Ishikawa (cell line): ENCODE measurements at regions not wholly inside any gene's neighbourhood (a gene's known extent, or its start where the extent isn't known, plus 50 kb on each side); places are given as distances from the start of the nearest gene placed in this dataset.

Experiments used
- CEBPB ChIP-seq: IDR thresholded peaks from 2 replicates; pipeline ENCODE4 v1.6.1; 2012
- CREB1 ChIP-seq: IDR thresholded peaks from 2 replicates; pipeline ENCODE4 v1.6.1; 2012; ENCODE audit warnings: low read depth
- EGR1 ChIP-seq: IDR thresholded peaks from 2 replicates; pipeline ENCODE4 v1.6.1; 2012
- EP300 ChIP-seq: IDR thresholded peaks from 2 replicates; pipeline ENCODE4 v1.6.1; 2012; ENCODE audit warnings: borderline replicate concordance
- FOXM1 ChIP-seq: IDR thresholded peaks from 2 replicates; pipeline ENCODE4 v1.6.1; 2012; ENCODE audit warnings: low read depth, borderline replicate concordance
- NFIC ChIP-seq: IDR thresholded peaks from 2 replicates; pipeline ENCODE4 v1.6.1; 2012
- RAD21 ChIP-seq: IDR thresholded peaks from 2 replicates; pipeline ENCODE4 v1.6.1; 2012; ENCODE audit warnings: low read depth
- TAF1 ChIP-seq: IDR thresholded peaks from 2 replicates; pipeline ENCODE4 v1.6.1; 2012; ENCODE audit warnings: low read depth, mild to moderate bottlenecking
- TCF12 ChIP-seq: IDR thresholded peaks from 2 replicates; pipeline ENCODE4 v1.6.1; 2012; ENCODE audit warnings: low read depth
- TEAD4 ChIP-seq: IDR thresholded peaks from 2 replicates; pipeline ENCODE4 v1.6.1; 2012
- YY1 ChIP-seq: IDR thresholded peaks from 2 replicates; pipeline ENCODE4 v1.6.1; 2012; ENCODE audit warnings: low read depth
- ZBTB7A ChIP-seq: IDR thresholded peaks from 2 replicates; pipeline ENCODE4 v1.6.1; 2012; ENCODE audit warnings: low read depth
- TF ChIP-seq, protein P1 (sequence below): IDR thresholded peaks from 2 replicates; pipeline ENCODE4 v1.6.1; 2012
- TF ChIP-seq, protein P2 (sequence below): IDR thresholded peaks from 2 replicates; pipeline ENCODE4 v1.6.1; 2012
- TF ChIP-seq, protein P3 (sequence below): IDR thresholded peaks from 2 replicates; pipeline ENCODE4 v1.6.1; 2012; ENCODE audit warnings: low read depth, mild to moderate bottlenecking

DNA sequence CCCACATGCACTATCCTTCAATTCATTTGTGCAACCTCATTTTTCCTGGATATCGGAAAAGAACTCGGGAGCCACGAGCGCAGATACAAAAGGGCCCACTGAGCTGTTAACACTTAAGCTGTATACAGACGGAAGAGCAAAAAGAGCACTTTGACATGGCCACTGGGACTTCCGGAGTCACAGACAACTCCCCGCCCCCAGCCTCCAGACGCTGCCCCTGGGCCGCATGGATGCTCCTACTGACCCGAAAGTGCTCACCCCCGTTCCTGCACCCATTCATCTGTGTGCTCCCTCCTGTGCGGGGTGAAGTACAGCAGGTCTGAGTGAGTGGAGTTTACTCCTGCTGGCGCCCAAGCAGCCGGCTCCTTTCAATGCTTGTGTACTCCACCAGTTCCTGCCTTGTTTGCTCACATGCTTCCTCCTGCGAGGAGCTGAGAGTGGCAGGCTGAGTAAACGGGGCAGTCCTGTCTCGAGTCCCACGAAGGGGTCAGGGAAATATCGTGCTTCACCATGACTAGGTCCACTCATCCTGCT lies 901.0 kb upstream of the CTNND2 start:
- TF ChIP-seq ZBTB7A (no peak), EP300 (no peak), NFIC (no peak), FOXM1 (no peak), TAF1 (no peak), CEBPB (no peak), EGR1 (no peak), TEAD4 (no peak), YY1 (no peak), TCF12 (no peak)
- TF ChIP-seq, protein P1, sequence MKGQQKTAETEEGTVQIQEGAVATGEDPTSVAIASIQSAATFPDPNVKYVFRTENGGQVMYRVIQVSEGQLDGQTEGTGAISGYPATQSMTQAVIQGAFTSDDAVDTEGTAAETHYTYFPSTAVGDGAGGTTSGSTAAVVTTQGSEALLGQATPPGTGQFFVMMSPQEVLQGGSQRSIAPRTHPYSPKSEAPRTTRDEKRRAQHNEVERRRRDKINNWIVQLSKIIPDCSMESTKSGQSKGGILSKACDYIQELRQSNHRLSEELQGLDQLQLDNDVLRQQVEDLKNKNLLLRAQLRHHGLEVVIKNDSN = no peak
- TF ChIP-seq, protein P2, sequence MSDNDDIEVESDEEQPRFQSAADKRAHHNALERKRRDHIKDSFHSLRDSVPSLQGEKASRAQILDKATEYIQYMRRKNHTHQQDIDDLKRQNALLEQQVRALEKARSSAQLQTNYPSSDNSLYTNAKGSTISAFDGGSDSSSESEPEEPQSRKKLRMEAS = no peak
- TF ChIP-seq, protein P3, sequence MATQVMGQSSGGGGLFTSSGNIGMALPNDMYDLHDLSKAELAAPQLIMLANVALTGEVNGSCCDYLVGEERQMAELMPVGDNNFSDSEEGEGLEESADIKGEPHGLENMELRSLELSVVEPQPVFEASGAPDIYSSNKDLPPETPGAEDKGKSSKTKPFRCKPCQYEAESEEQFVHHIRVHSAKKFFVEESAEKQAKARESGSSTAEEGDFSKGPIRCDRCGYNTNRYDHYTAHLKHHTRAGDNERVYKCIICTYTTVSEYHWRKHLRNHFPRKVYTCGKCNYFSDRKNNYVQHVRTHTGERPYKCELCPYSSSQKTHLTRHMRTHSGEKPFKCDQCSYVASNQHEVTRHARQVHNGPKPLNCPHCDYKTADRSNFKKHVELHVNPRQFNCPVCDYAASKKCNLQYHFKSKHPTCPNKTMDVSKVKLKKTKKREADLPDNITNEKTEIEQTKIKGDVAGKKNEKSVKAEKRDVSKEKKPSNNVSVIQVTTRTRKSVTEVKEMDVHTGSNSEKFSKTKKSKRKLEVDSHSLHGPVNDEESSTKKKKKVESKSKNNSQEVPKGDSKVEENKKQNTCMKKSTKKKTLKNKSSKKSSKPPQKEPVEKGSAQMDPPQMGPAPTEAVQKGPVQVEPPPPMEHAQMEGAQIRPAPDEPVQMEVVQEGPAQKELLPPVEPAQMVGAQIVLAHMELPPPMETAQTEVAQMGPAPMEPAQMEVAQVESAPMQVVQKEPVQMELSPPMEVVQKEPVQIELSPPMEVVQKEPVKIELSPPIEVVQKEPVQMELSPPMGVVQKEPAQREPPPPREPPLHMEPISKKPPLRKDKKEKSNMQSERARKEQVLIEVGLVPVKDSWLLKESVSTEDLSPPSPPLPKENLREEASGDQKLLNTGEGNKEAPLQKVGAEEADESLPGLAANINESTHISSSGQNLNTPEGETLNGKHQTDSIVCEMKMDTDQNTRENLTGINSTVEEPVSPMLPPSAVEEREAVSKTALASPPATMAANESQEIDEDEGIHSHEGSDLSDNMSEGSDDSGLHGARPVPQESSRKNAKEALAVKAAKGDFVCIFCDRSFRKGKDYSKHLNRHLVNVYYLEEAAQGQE = no peak

DNA sequence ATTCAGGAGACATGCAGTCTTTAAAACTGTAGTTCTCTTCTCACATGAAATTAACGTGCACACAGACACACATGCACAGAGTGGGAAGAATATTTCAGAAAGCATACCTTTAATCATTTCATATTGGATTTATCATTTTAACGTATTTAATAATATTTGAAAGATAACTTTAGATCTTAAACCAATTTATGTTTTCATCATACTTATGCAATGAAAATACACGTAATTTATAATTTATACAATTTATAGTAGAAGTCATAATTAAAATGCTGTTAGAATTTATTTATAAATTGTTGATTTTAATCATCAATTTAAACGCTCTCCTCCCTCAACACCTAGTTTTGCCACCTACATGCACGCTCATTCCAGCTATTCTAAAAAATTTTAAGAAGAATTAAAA lies 894.9 kb upstream of the CTNND2 start:
- TF ChIP-seq, protein P1 = no peak
- TF ChIP-seq FOXM1 (no peak), EP300 (no peak)

DNA sequence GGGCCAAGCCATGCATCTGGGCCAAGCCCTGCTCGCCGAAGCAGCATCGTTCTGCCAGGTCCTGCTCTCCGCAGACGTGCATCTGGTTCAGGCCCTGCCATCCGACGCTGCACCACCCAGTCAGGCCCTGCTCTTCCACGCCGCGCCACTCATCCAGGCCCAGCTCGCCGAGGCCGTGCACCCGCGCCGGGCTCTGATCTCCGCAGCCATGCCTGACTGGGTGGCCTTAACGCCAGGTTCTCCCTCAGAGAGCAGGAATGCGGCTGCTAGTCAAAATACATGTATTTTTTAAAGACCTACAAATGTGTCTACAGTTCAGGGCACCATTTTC lies 891.1 kb upstream of the CTNND2 start:
- TF ChIP-seq TAF1 (no peak), ZBTB7A (no peak), EP300 (no peak), CREB1 (no peak), EGR1 (no peak)
- TF ChIP-seq, protein P3 = no peak

DNA sequence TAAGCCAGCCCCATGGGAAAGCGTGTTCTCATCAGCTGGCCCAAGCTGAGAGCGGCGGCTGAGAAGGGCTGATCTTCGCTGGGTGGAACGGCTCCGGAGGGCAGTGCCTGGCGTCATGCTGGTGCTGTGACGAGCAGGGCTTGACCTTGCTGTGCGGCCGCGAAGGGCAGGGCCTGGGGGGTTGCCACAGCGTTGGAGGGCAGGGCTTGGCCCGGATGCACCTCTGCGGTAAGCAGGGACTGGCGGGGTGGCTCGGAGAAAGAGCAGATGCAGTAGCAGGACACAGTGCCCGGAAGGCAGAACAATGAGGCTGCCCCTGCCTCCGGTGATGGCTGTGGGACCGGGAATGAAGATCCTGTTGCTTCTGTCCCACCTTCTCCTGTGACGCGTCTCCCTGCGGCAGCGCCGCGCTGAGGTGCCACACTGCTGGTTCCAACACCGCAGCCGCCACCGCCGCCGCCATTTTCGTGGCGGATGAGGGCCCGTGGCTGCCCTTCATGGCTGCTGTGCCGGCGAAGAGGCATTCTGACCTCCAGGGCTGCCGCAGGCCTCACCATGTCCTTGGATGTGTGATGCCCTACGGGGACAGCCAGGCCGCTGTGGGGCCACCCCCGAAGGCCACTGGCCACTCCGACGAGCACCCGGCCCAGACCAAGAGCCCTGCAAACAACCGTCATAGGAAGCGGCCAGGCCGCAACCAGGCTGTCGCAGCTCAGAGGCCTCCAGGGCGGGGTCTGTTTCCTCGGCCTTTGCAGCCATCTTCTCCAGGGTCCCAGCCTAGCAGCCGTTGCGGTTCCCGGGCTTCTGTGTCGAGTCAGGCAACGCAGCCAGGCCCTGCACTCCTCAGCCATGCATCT lies 890.5 kb upstream of the CTNND2 start:
- TF ChIP-seq CREB1 (no peak), EGR1 (no peak), RAD21 (no peak), TAF1 (no peak)

DNA sequence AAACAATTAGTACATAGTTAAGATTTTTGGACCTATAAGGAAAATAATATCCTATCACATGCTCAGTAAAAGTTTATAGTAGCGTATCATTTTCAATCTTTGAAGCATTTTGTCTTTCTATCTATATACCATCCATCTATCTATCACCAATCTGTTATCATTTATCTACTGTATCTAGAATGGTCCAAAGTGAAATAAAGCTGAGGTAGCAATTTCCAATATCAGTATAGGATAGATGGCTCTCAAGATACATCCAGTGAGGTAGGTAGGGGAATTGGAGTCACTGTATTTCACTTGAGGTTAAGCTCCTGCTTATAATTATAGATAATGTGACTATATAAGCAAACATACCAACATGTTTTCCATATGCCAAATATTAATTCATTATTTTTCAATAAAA lies 889.1 kb upstream of the CTNND2 start:
- TF ChIP-seq FOXM1 (no peak), CEBPB (no peak), EP300 (no peak), TAF1 (no peak), NFIC (no peak), TEAD4 (no peak), TCF12 (no peak), CREB1 (no peak), RAD21 (no peak), EGR1 (no peak)
- TF ChIP-seq, protein P1 = no peak
- TF ChIP-seq, protein P2 = no peak
- TF ChIP-seq, protein P3 = no peak
